Stimulated activated CD8-positive, alpha-beta memory T cell treated with anti-CD3 and anti-CD28 coated beads, Interleukin-7, amount 100 ng/mL, for 1 hour (primary cell): ENCODE measurements at regions not wholly inside any gene's neighbourhood (a gene's known extent, or its start where the extent isn't known, plus 50 kb on each side); places are given as distances from the start of the nearest gene placed in this dataset.

ENCODE experiments used
- DNase-seq, 2 donors: peaks; one replicate each; pipeline ENCODE4 v3.0.0-alpha.2; 2020; ENCODE audit warnings: low read depth in 2 of 2

GRCh38 chr1:30319765-30320580, 403.4 kb downstream of the MATN1 start:
- no peak for DNase-seq

- no peak for DNase-seq
Observed at GRCh38 chr1:30318864-30319718, 404.3 kb downstream of the MATN1 start.

- no peak for DNase-seq
Observed at GRCh38 chr1:30318413-30318812, 405.0 kb downstream of the MATN1 start.

- no peak for DNase-seq
Observed at GRCh38 chr1:30317921-30318320, 405.5 kb downstream of the MATN1 start.

GRCh38 chr1:30316056-30316455, 407.3 kb downstream of the MATN1 start:
- no peak for DNase-seq

GRCh38 chr1:30315185-30315960, 408.0 kb downstream of the MATN1 start:
- no peak for DNase-seq

- no peak for DNase-seq
Observed at GRCh38 chr1:30314591-30314990, 408.8 kb downstream of the MATN1 start.

- DNase-seq, result no peak
Observed at GRCh38 chr1:30313584-30313983, 409.8 kb downstream of the MATN1 start.

GRCh38 chr1:30313176-30313575, 410.2 kb downstream of the MATN1 start:
- no peak for DNase-seq

GRCh38 chr1:30312226-30312625, 411.2 kb downstream of the MATN1 start:
- DNase-seq, result no peak

- DNase-seq, result no peak
Observed at GRCh38 chr1:30311749-30312148, 411.6 kb downstream of the MATN1 start.

- no peak for DNase-seq
Observed at GRCh38 chr1:30310966-30311742, 412.2 kb downstream of the MATN1 start.

GRCh38 chr1:30307182-30307581, 416.2 kb downstream of the MATN1 start:
- no peak for DNase-seq

- DNase-seq, result no peak
Observed at GRCh38 chr1:30305519-30305918, 417.9 kb downstream of the MATN1 start.

GRCh38 chr1:30305061-30305460, 418.3 kb downstream of the MATN1 start:
- DNase-seq, result no peak

- no peak for DNase-seq
Observed at GRCh38 chr1:30304080-30304479, 419.3 kb downstream of the MATN1 start.

- no peak for DNase-seq
Observed at GRCh38 chr1:30303387-30303786, 420.0 kb downstream of the MATN1 start.

GRCh38 chr1:30302858-30303257, 420.5 kb downstream of the MATN1 start:
- DNase-seq, result no peak

- DNase-seq, result no peak
Observed at GRCh38 chr1:30300669-30301068, 422.7 kb downstream of the MATN1 start.

GRCh38 chr1:30299393-30299792, 424.0 kb downstream of the MATN1 start:
- no peak for DNase-seq

GRCh38 chr1:30295674-30296073, 427.7 kb downstream of the MATN1 start:
- DNase-seq, result no peak
